Nephron (organoid): ENCODE measurements at regions not wholly inside any gene's neighbourhood (a gene's known extent, or its start where the extent isn't known, plus 50 kb on each side); places are given as distances from the start of the nearest gene placed in this dataset.

Source experiments
- H3K27ac Mint-ChIP-seq, 3 experiments: 2 replicates each; pipeline ENCODE4 v1.8.0; 2020; ENCODE audit warnings: mixed read lengths in 3 of 3, mild to moderate bottlenecking in 2 of 3, moderate library complexity in 1 of 3
- H3K27me3 Mint-ChIP-seq: 2 replicates; pipeline ENCODE4 v1.8.0; 2021; ENCODE audit warnings: low read depth, mild to moderate bottlenecking, moderate library complexity, mixed read lengths
- H3K36me3 Mint-ChIP-seq: 2 replicates; pipeline ENCODE4 v1.8.0; 2020; ENCODE audit warnings: low read depth, mixed read lengths
- H3K4me1 Mint-ChIP-seq: 2 replicates; pipeline ENCODE4 v1.8.0; 2020; ENCODE audit warnings: mixed read lengths
- H3K4me3 Mint-ChIP-seq, 3 experiments: 2 replicates each; pipeline ENCODE4 v1.8.0; 2020; ENCODE audit warnings: mild to moderate bottlenecking in 3 of 3, mixed read lengths in 3 of 3, moderate library complexity in 2 of 3
- H3K9me3 Mint-ChIP-seq: 2 replicates; pipeline ENCODE4 v1.8.0; 2020; ENCODE audit warnings: mixed read lengths
- TF ChIP-seq, protein P1 (sequence below), 3 experiments: fragments of 200-600 bp; sonication (generic); IDR thresholded peaks; one replicate each; pipeline ENCODE4 v1.5.0; 2021; ENCODE audit warnings: antibody characterized with exemption in 3 of 3; ENCODE audit not compliant: unreplicated experiment in 3 of 3

- H3K4me1 Mint-ChIP-seq: peaks cover 4% of the 10 kb centered on the region
- no peak overlapping the region for H3K4me3 Mint-ChIP-seq
- H3K27me3 Mint-ChIP-seq: peaks cover 4% of the 10 kb centered on the region
- H3K9me3 Mint-ChIP-seq: peaks cover 3% of the 10 kb centered on the region
- no peaks in the 10 kb centered on the region for H3K36me3 Mint-ChIP-seq
- TF ChIP-seq, protein P1, sequence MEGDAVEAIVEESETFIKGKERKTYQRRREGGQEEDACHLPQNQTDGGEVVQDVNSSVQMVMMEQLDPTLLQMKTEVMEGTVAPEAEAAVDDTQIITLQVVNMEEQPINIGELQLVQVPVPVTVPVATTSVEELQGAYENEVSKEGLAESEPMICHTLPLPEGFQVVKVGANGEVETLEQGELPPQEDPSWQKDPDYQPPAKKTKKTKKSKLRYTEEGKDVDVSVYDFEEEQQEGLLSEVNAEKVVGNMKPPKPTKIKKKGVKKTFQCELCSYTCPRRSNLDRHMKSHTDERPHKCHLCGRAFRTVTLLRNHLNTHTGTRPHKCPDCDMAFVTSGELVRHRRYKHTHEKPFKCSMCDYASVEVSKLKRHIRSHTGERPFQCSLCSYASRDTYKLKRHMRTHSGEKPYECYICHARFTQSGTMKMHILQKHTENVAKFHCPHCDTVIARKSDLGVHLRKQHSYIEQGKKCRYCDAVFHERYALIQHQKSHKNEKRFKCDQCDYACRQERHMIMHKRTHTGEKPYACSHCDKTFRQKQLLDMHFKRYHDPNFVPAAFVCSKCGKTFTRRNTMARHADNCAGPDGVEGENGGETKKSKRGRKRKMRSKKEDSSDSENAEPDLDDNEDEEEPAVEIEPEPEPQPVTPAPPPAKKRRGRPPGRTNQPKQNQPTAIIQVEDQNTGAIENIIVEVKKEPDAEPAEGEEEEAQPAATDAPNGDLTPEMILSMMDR (IDR thresholded peaks at IDR 0.05; ENCODE audit: unreplicated experiment in 3 of 3): no peak
- H3K27ac Mint-ChIP-seq: no peak overlapping the region
Observed at GRCh38 chr7:37557571-37558209, 109.0 kb upstream of the ELMO1 start.

DNA sequence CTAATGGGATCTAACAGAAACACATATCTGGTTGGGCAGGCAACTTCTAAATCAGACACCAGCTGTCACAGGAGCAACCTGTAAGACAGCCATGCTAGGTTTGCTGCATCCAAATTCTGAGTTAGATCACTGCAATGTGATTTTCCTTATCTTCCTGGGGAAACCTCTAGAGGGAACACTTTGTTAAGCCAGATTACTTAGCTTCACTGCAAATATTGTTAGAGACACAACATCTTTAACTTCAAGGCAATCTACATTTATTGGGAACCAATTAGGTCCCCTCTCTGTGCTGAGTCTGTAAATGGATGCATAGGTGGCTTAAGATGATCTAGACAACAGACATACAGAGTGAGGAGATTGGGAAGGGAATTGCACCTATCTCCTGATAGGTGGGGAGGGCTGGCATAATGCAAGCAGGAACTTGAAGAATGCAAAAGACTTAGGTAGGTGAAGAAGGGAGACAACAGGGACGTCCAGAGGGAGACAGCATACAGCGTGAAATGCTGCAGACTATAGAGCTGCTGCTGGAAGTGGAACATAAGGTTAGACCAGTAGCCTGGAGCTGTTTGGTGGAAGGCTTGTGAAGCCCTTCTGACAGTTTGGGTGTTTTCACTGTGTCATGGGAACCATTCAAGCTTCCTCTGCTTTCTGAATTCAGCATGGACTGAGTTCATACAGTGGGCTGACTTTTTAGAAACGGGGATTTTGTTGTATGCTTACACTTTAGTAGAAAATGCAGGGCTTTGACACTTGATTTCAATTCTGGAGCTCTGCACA lies 109.8 kb upstream of the ELMO1 start:
- H3K27me3 Mint-ChIP-seq: peaks cover 3% of the 10 kb centered on the region
- TF ChIP-seq, protein P1 (IDR thresholded peaks at IDR 0.05; ENCODE audit: unreplicated experiment in 3 of 3): no peak
- no peaks in the 10 kb centered on the region for H3K36me3 Mint-ChIP-seq
- H3K9me3 Mint-ChIP-seq: peaks cover 3% of the 10 kb centered on the region
- peaks cover 4% of the 10 kb centered on the region for H3K4me1 Mint-ChIP-seq
- no peak overlapping the region for H3K4me3 Mint-ChIP-seq
- H3K27ac Mint-ChIP-seq: no peak overlapping the region

- no peaks in the 10 kb centered on the region for H3K9me3 Mint-ChIP-seq
- TF ChIP-seq, protein P1 (IDR thresholded peaks at IDR 0.05; ENCODE audit: unreplicated experiment in 3 of 3): no peak
- no peaks in the 10 kb centered on the region for H3K36me3 Mint-ChIP-seq
- H3K4me3 Mint-ChIP-seq: no peak overlapping the region
- no peak overlapping the region for H3K27ac Mint-ChIP-seq
- peaks cover 9% of the 10 kb centered on the region for H3K27me3 Mint-ChIP-seq
- no peaks in the 10 kb centered on the region for H3K4me1 Mint-ChIP-seq
Observed at GRCh38 chr7:37570145-37570544, 113.4 kb upstream of the GPR141 start.

DNA sequence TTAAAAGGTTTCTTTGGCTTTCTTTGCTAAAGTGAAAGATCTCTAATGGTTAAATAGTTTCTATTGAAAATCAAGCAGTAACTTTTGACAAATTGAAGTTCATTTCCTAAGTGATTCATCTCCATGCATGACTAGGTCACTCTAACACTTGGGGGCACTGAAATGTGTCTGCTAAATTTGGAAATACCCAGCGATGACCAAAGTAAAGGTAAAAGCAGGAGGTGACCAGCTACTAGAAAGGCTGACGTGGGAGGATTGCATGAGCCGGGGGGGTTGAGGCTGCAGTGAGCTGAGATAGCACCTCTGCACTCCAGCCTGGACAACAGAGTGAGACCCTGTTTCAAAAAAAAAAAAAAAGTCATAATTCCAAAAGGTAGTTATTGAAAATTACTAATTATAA lies 111.8 kb upstream of the GPR141 start:
- TF ChIP-seq, protein P1 (IDR thresholded peaks at IDR 0.05; ENCODE audit: unreplicated experiment in 3 of 3): no peak
- Mint-ChIP-seq H3K27me3 (peaks cover 9% of the 10 kb centered on the region), H3K9me3 (no peaks in the 10 kb centered on the region), H3K4me3 (no peak overlapping the region), H3K36me3 (no peaks in the 10 kb centered on the region), H3K27ac (no peak overlapping the region), H3K4me1 (no peaks in the 10 kb centered on the region)

DNA sequence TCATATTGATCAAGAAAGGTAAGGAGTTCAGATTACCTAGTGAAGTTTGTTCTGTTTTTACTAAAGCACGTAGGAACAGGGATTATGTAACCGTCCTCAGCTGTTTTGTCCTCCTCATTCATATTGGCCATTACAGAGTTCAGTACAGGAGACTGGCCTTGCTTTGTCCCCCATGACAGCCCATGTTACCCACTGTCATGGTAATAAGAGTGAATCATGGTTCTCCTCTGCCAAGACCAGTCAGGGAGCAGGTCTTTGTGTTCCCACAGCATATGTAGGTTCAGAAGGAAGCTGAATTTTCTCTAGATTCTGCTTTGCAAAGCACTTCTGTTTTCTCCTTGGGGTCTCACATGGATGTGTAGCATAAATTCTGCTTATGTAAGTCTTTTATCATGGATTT lies 106.2 kb upstream of the GPR141 start:
- Mint-ChIP-seq H3K36me3 (no peaks in the 10 kb centered on the region), H3K4me3 (no peak overlapping the region), H3K4me1 (no peaks in the 10 kb centered on the region), H3K27ac (no peak overlapping the region), H3K27me3 (no peaks in the 10 kb centered on the region), H3K9me3 (no peaks in the 10 kb centered on the region)
- TF ChIP-seq, protein P1 (IDR thresholded peaks at IDR 0.05; ENCODE audit: unreplicated experiment in 3 of 3): no peak

- Mint-ChIP-seq H3K4me1 (no peaks in the 10 kb centered on the region), H3K27ac (no peak overlapping the region), H3K4me3 (no peak overlapping the region), H3K27me3 (no peaks in the 10 kb centered on the region), H3K9me3 (no peaks in the 10 kb centered on the region), H3K36me3 (no peaks in the 10 kb centered on the region)
- TF ChIP-seq, protein P1 (IDR thresholded peaks at IDR 0.05; ENCODE audit: unreplicated experiment in 3 of 3): no peak
Observed at GRCh38 chr7:37577901-37578300, 105.7 kb upstream of the GPR141 start.
